DOHH2 (cell line): ENCODE measurements at regions not wholly inside any gene's neighbourhood (a gene's known extent, or its start where the extent isn't known, plus 50 kb on each side); places are given as distances from the start of the nearest gene placed in this dataset.
"Not testable (repeated sequence)": the region's sequence is repeated elsewhere in the genome, so short reads cannot be mapped to it uniquely, and the experiment has no call there.

Experiments used
- H3F3A ChIP-seq: fragments of 200-600 bp; sonication (generic), shearing (Covaris generic); 2 replicates; pipeline ENCODE4 v1.6.0; 2016; ENCODE audit warnings: antibody characterized with exemption, mild to moderate bottlenecking; ENCODE audit not compliant: control insufficient read depth, insufficient read depth
- H3K27ac ChIP-seq: fragments of 200-600 bp; sonication (generic); 2 replicates; pipeline ENCODE4 v1.5.1; 2014; ENCODE audit warnings: low read depth, mild to moderate bottlenecking, low read length, moderate library complexity
- H3K27me3 ChIP-seq: fragments of 200-600 bp; sonication (generic); 2 replicates; pipeline ENCODE4 v1.6.1; 2014; ENCODE audit warnings: mild to moderate bottlenecking, low read length, mixed read lengths; ENCODE audit not compliant: control insufficient read depth
- H3K36me3 ChIP-seq: fragments of 200-600 bp; sonication (generic); 2 replicates; pipeline ENCODE4 v1.6.1; 2014; ENCODE audit warnings: mild to moderate bottlenecking, low read length, moderate library complexity, mixed read lengths; ENCODE audit not compliant: control insufficient read depth
- H3K4me1 ChIP-seq: fragments of 200-600 bp; sonication (generic); 2 replicates; pipeline ENCODE4 v1.6.1; 2014; ENCODE audit warnings: mild to moderate bottlenecking, low read length, mixed read lengths; ENCODE audit not compliant: control insufficient read depth
- H3K4me2 ChIP-seq: fragments of 200-600 bp; sonication (generic); 2 replicates; pipeline ENCODE4 v1.6.0; 2014; ENCODE audit warnings: mild to moderate bottlenecking, low read length, moderate library complexity
- H3K4me3 ChIP-seq: fragments of 200-600 bp; sonication (generic); 2 replicates; pipeline ENCODE4 v1.5.1; 2014; ENCODE audit warnings: mild to moderate bottlenecking, low read length, mixed read lengths
- H3K79me2 ChIP-seq: fragments of 200-600 bp; sonication (generic); 2 replicates; pipeline ENCODE4 v1.6.1; 2014; ENCODE audit warnings: mild to moderate bottlenecking, low read length, mixed read lengths; ENCODE audit not compliant: control insufficient read depth
- H3K9me2 ChIP-seq: fragments of 200-600 bp; sonication (generic); replicated peaks from 2 replicates; pipeline ENCODE4 v1.6.1; 2014; ENCODE audit warnings: mild to moderate bottlenecking, low read length, mixed read lengths; ENCODE audit not compliant: control insufficient read depth
- H3K9me3 ChIP-seq: fragments of 200-600 bp; sonication (generic); 2 replicates; pipeline ENCODE4 v1.6.1; 2014; ENCODE audit warnings: antibody characterized with exemption, low read length, mixed read lengths; ENCODE audit not compliant: control insufficient read depth, insufficient read depth
- H4K20me1 ChIP-seq: fragments of 200-600 bp; sonication (generic); 2 replicates; pipeline ENCODE4 v1.6.0; 2014; ENCODE audit warnings: low read depth, mild to moderate bottlenecking, antibody characterized with exemption, low read length, moderate library complexity; ENCODE audit not compliant: control insufficient read depth, insufficient read depth
- EZH2phosphoT487 ChIP-seq: fragments of 200-600 bp; sonication (generic); IDR thresholded peaks from 2 replicates; pipeline ENCODE4 v1.6.1; 2017; ENCODE audit warnings: borderline replicate concordance, mild to moderate bottlenecking, antibody characterized with exemption, low read length, moderate library complexity, mixed read lengths
- TF ChIP-seq, protein P1 (sequence below): fragments of 200-600 bp; sonication (generic); IDR thresholded peaks from one replicate; pipeline ENCODE4 v1.5.1; 2014; ENCODE audit warnings: antibody characterized with exemption, mild to moderate bottlenecking, low read depth, low read length; ENCODE audit not compliant: poor library complexity, severe bottlenecking

DNA sequence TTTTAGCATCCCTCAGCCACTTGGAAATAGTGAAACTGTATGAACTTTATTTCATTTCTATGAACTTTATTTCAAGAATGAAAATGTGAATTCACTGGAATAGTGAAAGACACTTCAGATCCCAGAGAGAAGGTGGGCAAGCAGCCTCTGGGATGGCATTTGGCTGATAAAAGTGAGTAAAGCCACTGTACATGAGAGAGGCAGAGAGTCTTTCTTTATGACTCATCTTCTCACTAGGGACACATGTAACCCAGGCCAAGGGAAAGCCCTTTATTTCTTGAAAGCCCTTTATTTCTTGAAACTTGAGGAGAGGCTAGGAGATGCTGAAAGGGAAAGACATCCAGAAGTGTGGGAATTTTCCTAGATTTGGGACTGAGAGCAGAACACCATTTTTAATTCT is 148.9 kb upstream of the SMIM30 start:
- H3K27ac ChIP-seq = no peak overlapping the region
- no peaks in the 10 kb centered on the region for H3F3A ChIP-seq
- peaks cover 9% of the 10 kb centered on the region; the same call in 1 of the 2 replicates for H3K9me3 ChIP-seq
- no peaks in the 10 kb centered on the region for H3K79me2 ChIP-seq
- no peaks in the 10 kb centered on the region for H3K36me3 ChIP-seq
- no peaks in the 10 kb centered on the region for H3K9me2 ChIP-seq
- H3K4me1 ChIP-seq = no peaks in the 10 kb centered on the region
- TF ChIP-seq EZH2phosphoT487 = no peak
- TF ChIP-seq, protein P1, sequence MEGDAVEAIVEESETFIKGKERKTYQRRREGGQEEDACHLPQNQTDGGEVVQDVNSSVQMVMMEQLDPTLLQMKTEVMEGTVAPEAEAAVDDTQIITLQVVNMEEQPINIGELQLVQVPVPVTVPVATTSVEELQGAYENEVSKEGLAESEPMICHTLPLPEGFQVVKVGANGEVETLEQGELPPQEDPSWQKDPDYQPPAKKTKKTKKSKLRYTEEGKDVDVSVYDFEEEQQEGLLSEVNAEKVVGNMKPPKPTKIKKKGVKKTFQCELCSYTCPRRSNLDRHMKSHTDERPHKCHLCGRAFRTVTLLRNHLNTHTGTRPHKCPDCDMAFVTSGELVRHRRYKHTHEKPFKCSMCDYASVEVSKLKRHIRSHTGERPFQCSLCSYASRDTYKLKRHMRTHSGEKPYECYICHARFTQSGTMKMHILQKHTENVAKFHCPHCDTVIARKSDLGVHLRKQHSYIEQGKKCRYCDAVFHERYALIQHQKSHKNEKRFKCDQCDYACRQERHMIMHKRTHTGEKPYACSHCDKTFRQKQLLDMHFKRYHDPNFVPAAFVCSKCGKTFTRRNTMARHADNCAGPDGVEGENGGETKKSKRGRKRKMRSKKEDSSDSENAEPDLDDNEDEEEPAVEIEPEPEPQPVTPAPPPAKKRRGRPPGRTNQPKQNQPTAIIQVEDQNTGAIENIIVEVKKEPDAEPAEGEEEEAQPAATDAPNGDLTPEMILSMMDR = no peak
- no peaks in the 10 kb centered on the region for H3K27me3 ChIP-seq
- no peak overlapping the region for H3K4me2 ChIP-seq
- H3K4me3 ChIP-seq = no peak overlapping the region
- H4K20me1 ChIP-seq = no peaks in the 10 kb centered on the region

DNA sequence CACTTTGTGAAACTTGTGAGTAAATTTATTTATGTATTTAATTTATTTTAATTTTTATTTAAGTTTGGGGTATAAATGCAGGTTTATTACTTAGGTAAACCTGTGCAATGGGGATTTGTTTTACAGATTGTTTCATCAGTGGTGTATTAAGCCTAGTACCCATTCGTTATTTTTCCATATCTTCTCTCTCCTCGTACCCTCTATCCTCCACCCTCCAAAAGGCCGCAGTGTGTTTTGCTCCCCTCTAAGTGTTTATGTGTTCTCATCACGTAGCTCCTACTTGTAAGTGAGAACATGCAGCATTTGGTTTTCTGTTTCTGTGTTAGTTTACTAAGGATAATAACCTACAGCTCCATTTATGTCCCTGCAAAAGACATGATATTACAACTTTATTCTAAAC is 145.4 kb upstream of the SMIM30 start:
- Histone ChIP-seq H4K20me1 (no peaks in the 10 kb centered on the region), H3K9me2 (no peaks in the 10 kb centered on the region)

DNA sequence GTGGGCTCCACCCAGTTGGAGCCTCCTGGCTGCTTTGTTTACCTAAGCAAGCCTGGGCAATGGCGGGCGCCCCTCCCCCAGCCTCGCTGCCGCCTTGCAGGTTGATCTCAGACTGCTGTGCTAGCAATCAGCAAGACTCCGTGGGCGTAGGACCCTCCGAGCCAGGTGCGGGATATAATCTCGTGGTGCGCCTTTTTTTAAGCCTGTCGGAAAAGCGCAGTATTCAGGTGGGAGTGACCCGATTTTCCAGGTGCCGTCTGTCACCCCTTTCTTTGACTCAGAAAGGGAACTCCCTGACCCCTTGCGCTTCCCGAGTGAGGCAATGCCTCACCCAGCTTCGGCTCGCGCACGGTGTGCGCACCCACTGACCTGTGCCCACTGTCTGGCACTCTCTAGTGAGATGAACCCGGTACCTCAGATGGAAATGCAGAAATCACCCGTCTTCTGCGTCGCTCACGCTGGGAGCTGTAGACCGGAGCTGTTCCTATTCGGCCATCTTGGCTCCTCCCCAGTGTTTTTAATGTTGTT is 144.9 kb upstream of the SMIM30 start:
- H3K4me2 ChIP-seq, H3K4me3 ChIP-seq, H4K20me1 ChIP-seq, H3K9me3 ChIP-seq, H3K79me2 ChIP-seq, H3K36me3 ChIP-seq, H3K27me3 ChIP-seq, H3K9me2 ChIP-seq, H3K4me1 ChIP-seq, H3F3A ChIP-seq, H3K27ac ChIP-seq: not testable (repeated sequence)

More for the DNA sequence above, 145.4 kb upstream of the SMIM30 start:
- no peak overlapping the region for H3K27ac ChIP-seq
- H3K4me1 ChIP-seq = no peaks in the 10 kb centered on the region
- H3K79me2 ChIP-seq = no peaks in the 10 kb centered on the region
- H3F3A ChIP-seq = no peaks in the 10 kb centered on the region
- H3K27me3 ChIP-seq = no peaks in the 10 kb centered on the region
- H3K9me3 ChIP-seq = peaks cover 2% of the 10 kb centered on the region; the same call in 1 of the 2 replicates
- no peak overlapping the region for H3K4me3 ChIP-seq
- H3K36me3 ChIP-seq = no peaks in the 10 kb centered on the region
- H3K4me2 ChIP-seq = no peak overlapping the region
- TF ChIP-seq, protein P1 = no peak
- no peak for TF ChIP-seq EZH2phosphoT487

DNA sequence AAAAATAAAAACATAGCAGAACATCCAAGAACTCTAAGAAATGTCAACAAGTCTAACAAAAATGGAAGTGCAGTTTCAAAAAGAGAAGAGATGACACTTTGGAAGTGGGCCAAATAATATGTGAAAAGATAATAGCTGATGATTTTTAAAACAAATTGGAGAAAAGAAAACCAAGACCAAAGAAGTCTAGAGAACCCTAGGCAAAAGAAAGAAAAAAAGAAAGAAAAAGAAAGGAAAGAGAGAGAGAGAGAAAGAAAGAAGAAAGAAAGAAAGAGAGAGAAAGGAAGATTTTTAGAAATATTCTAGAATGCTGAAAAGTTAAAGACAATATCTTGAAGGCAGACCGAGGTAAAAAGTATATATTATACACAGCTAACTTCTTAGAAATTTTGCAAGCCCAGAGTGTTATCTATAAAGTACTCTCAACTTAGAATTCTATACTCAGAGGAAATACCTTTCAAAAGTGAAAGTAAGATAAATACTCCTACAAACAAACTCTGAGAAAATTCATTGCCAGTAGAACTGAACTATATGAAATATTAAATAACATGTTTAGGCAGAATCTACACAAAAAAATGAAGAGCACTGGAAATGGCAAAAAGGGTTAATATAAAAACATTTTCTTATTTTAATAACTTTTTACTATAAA is 138.7 kb upstream of the SMIM30 start:
- Histone ChIP-seq H3K9me3 (no peaks in the 10 kb centered on the region), H3K9me2 (no peaks in the 10 kb centered on the region), H3F3A (no peaks in the 10 kb centered on the region; the same call in 1 of the 2 replicates), H3K27me3 (no peaks in the 10 kb centered on the region), H4K20me1 (no peaks in the 10 kb centered on the region), H3K36me3 (no peaks in the 10 kb centered on the region), H3K4me3 (no peak overlapping the region), H3K4me2 (no peak overlapping the region), H3K4me1 (no peaks in the 10 kb centered on the region), H3K79me2 (no peaks in the 10 kb centered on the region), H3K27ac (no peak overlapping the region)
- TF ChIP-seq EZH2phosphoT487 = no peak
- TF ChIP-seq, protein P1 = no peak
